ENCODE measurements at regions not wholly inside any gene's neighbourhood (a gene's known extent, or its start where the extent isn't known, plus 50 kb on each side); places are given as distances from the start of the nearest gene placed in this dataset.

DNA sequence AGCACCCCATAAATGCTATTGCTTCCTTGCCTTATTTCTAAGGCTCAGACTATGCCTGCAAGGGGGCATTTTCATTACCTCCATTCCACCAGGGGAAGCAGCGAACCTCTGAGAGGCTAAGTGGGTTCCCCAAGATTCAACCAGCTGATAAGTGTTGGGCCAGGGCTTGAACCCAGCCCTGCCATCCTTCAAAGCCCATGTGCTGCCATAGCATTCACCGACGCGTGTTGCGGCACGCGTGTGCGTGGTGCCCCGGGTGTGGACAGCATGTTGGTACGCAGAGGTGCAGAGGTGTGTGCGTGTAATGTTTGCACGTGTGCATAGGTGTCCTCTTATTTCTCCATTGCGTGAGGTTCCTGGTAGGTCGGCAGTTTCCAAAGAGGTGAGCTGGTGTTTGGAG lies 66.0 kb upstream of the PPARA start:
- TF ChIP-seq EP300 (IDR thresholded peaks at IDR 0.05) (no peak), POLR2AphosphoS5 (IDR thresholded peaks at IDR 0.05) (no peak), POLR2A (IDR thresholded peaks at IDR 0.05) (no peak), CTCF (IDR thresholded peaks at IDR 0.05) (no peak)
- Histone ChIP-seq H3K9me3 (no peaks in the 10 kb centered on the region), H3K4me3 (peak overlapping the region in 1 of 2 donors; percentile 34), H3K36me3 (peaks cover 0 to 22% of the 10 kb centered on the region in 2 donors), H3K27ac (peak overlapping the region in 3 of 4 donors; percentile 97 to 99 (median 98)), H3K4me1 (peaks cover 3 to 100% (median 72%) of the 10 kb centered on the region in 3 donors), H3K27me3 (no peaks in the 10 kb centered on the region)
- 100% methylated on average over 1 of the region's 14 CpGs; no CpG with 5 or more reads in 1 of the 2 donors for WGBS, 2 donors (ENCODE audit: low coverage in 1 of 2)
- ATAC-seq: no peak

GRCh38 chr22:46084943-46085827 lies 65.1 kb upstream of the PPARA start:
- peak; percentile 40 for ATAC-seq
- Histone ChIP-seq H3K27me3 (no peaks in the 10 kb centered on the region), H3K4me1 (peaks cover 3 to 100% (median 75%) of the 10 kb centered on the region in 3 donors), H3K36me3 (peaks cover 0 to 22% of the 10 kb centered on the region in 2 donors), H3K9me3 (no peaks in the 10 kb centered on the region), H3K4me3 (peak overlapping the region in 1 of 2 donors; percentile 34), H3K27ac (peak overlapping the region; percentile 57 to 99 (median 98))
- 30 to 40% methylated on average over 1 to 2 of the region's 35 CpGs for WGBS, 2 donors (ENCODE audit: low coverage in 1 of 2)
- TF ChIP-seq CTCF (IDR thresholded peaks at IDR 0.05) (peak in 1 of 4 experiments; percentile 11), POLR2A (IDR thresholded peaks at IDR 0.05) (no peak), POLR2AphosphoS5 (IDR thresholded peaks at IDR 0.05) (peak; percentile 58)

DNA sequence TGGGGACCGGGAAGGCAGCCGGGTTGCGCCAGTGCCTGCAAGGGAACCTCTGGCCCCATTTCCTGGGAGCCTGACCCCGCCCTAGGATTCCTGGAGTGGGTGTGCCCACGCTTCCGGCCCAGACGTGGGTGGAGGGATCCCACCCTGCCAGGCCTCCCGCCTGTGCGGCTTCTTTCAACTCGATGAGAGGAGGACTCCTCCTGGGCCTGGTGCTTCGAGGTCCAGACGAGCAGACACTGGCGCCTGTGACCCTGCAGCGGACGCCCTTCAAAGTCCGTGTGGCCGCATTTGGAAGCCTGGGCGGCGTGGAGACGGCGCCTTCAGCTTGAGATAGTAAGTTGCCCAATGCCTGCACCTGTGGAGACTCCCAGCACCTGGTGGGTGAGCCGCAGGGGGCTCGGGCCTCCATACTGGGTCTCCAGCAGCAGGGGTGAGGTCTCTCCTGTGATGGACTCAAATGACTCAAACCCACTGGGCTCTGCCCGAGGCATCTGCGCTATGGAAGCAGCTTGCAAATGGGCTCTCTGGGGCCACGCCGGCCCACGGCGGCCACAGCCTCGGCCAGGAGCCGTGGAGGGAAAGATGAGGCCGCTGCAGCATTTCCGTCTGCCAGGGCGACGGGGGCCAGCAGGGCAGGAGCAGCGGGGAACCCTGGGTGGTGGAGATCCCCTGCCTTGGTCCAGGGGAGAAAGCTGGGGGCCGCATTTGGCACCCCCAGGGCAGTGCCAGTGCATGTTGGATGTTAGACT lies 64.3 kb upstream of the PPARA start:
- H3K4me3 ChIP-seq: peak overlapping the region in 1 of 2 donors; percentile 34
- peak; percentile 65 for ATAC-seq

DNA sequence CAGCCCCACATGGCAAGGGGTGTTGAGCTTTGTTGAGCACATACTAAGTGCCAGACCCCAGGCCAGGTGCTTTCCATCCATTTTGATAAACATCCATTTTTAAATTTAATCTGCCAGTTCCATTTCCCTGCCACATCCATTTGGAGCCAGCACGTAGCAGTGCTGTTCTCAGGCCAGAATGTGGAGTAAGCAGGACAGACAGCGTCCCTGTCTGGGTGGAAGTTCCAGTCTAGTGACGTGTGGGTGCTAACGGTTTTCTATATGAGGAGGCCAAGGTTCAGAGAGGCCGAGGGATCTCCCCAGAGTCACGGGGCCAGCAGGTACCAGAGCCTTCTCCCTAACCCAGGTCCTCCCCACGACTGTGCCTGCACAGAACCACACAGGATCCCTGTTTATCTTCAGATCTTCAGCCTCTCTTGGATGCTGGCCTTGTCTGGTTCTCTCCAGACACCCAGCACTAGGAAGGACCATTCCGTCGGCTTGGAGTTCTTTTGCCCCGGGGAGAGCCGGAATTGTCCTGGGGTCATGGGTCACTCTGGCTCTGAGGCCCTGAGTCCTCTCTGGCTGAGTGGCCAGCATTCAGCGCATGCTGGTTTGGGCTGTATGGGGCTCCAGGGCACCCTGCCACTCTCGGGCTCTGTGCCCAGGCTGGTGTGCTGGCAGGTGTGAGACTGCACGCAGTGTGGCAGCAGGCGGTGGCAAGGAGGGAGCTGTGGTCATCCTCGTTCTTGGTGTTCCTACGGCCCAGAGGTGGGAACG lies 63.6 kb upstream of the PPARA start:
- H3K27ac ChIP-seq: peak overlapping the region; percentile 57 to 99 (median 98)
- H3K4me3 ChIP-seq: peak overlapping the region in 1 of 2 donors; percentile 34
- ATAC-seq: no peak
- 0 to 17% methylated on average over 1 of the region's 18 CpGs for WGBS, 2 donors (ENCODE audit: low coverage in 1 of 2)
- peaks cover 3 to 100% (median 86%) of the 10 kb centered on the region in 3 donors for H3K4me1 ChIP-seq
- TF ChIP-seq POLR2AphosphoS5 (IDR thresholded peaks at IDR 0.05): peak; percentile 10
- TF ChIP-seq EP300 (IDR thresholded peaks at IDR 0.05): no peak
- no peak for TF ChIP-seq CTCF (IDR thresholded peaks at IDR 0.05)
- TF ChIP-seq POLR2A (IDR thresholded peaks at IDR 0.05): no peak
- H3K36me3 ChIP-seq: peaks cover 0 to 32% of the 10 kb centered on the region in 2 donors
- H3K27me3 ChIP-seq: no peaks in the 10 kb centered on the region
- H3K9me3 ChIP-seq: no peaks in the 10 kb centered on the region

More for the DNA sequence above, 64.3 kb upstream of the PPARA start:
- Histone ChIP-seq H3K4me1 (peaks cover 3 to 100% (median 83%) of the 10 kb centered on the region in 3 donors), H3K27ac (peak overlapping the region; percentile 57 to 99 (median 98)), H3K9me3 (no peaks in the 10 kb centered on the region), H3K36me3 (peaks cover 0 to 24% of the 10 kb centered on the region in 2 donors), H3K27me3 (no peaks in the 10 kb centered on the region)
- 77% methylated on average over 8 of the region's 37 CpGs; no CpG with 5 or more reads in 1 of the 2 donors for WGBS, 2 donors (ENCODE audit: low coverage in 1 of 2)
- TF ChIP-seq EP300 (IDR thresholded peaks at IDR 0.05): no peak
- TF ChIP-seq POLR2AphosphoS5 (IDR thresholded peaks at IDR 0.05): peak; percentile 86

Data from gastroesophageal sphincter (tissue), 4 donors.